NCI-H226 (cell line): ENCODE measurements at regions not wholly inside any gene's neighbourhood (a gene's known extent, or its start where the extent isn't known, plus 50 kb on each side); places are given as distances from the start of the nearest gene placed in this dataset.
A peak's percentile ranks its signal among the peaks of the same experiment; 100 is the strongest.
"Not testable (repeated sequence)": the region's sequence is repeated elsewhere in the genome, so short reads cannot be mapped to it uniquely, and the experiment has no call there.

Experiments used
- DNase-seq: peaks from one replicate; pipeline ENCODE4 v3.0.0-alpha.2; 2015

- DNase-seq = not testable (repeated sequence)
These were observed 144.8 kb upstream of the PRKD1 start for GRCh38 chr14:30072454-30072853.

- no peak for DNase-seq
These were observed 150.3 kb upstream of the PRKD1 start for GRCh38 chr14:30077946-30078345.

GRCh38 chr14:30078811-30079402 lies 151.3 kb upstream of the PRKD1 start:
- DNase-seq = no peak

GRCh38 chr14:30082486-30082885 lies 154.8 kb upstream of the PRKD1 start:
- no peak for DNase-seq

- DNase-seq = no peak
These were observed 157.2 kb upstream of the PRKD1 start for GRCh38 chr14:30084811-30085210.

GRCh38 chr14:30085943-30086342 lies 158.3 kb upstream of the PRKD1 start:
- no peak for DNase-seq

GRCh38 chr14:30088620-30089019 lies 161.0 kb upstream of the PRKD1 start:
- DNase-seq = no peak

GRCh38 chr14:30108975-30109700 lies 181.5 kb upstream of the PRKD1 start:
- no peak for DNase-seq

GRCh38 chr14:30114051-30114450 lies 186.4 kb upstream of the PRKD1 start:
- no peak for DNase-seq

GRCh38 chr14:30115756-30116155 lies 188.1 kb upstream of the PRKD1 start:
- DNase-seq = no peak

GRCh38 chr14:30118992-30119640 lies 191.5 kb upstream of the PRKD1 start:
- no peak for DNase-seq

- peak; percentile 9 for DNase-seq
These were observed 197.8 kb upstream of the PRKD1 start for GRCh38 chr14:30125322-30125979.

- DNase-seq = no peak
These were observed 202.2 kb upstream of the PRKD1 start for GRCh38 chr14:30129807-30130206.

- no peak for DNase-seq
These were observed 204.0 kb upstream of the PRKD1 start for GRCh38 chr14:30131581-30132097.

GRCh38 chr14:30132196-30132595 lies 204.5 kb upstream of the PRKD1 start:
- no peak for DNase-seq

- no peak for DNase-seq
These were observed 207.3 kb upstream of the PRKD1 start for GRCh38 chr14:30134936-30135335.

- no peak for DNase-seq
These were observed 210.9 kb upstream of the PRKD1 start for GRCh38 chr14:30138567-30138966.

- DNase-seq = no peak
These were observed 214.6 kb upstream of the PRKD1 start for GRCh38 chr14:30142216-30142615.

GRCh38 chr14:30143627-30144026 lies 216.0 kb upstream of the PRKD1 start:
- no peak for DNase-seq

GRCh38 chr14:30153717-30154116 lies 226.1 kb upstream of the PRKD1 start:
- no peak for DNase-seq

GRCh38 chr14:30156571-30156970 lies 228.9 kb upstream of the PRKD1 start:
- no peak for DNase-seq

GRCh38 chr14:30158299-30158698 lies 230.7 kb upstream of the PRKD1 start:
- no peak for DNase-seq

- DNase-seq = no peak
These were observed 231.7 kb upstream of the PRKD1 start for GRCh38 chr14:30159374-30159773.

GRCh38 chr14:30160608-30161007 lies 233.0 kb upstream of the PRKD1 start:
- no peak for DNase-seq
